ENCODE measurements at regions not wholly inside any gene's neighbourhood (a gene's known extent, or its start where the extent isn't known, plus 50 kb on each side); places are given as distances from the start of the nearest gene placed in this dataset.

GRCh38 chr13:65917731-65918130, 1312.4 kb downstream of the PCDH9 start:
- no peak for DNase-seq
- Histone ChIP-seq H3K27me3 (replicated peaks; ENCODE audit: control insufficient read depth, insufficient read depth, low read length, poor library complexity, severe bottlenecking) (no peaks in the 10 kb centered on the region), H3K9me3 (ENCODE audit: control insufficient read depth, low read length) (no peaks in the 10 kb centered on the region), H3K4me3 (ENCODE audit: insufficient read depth, low read depth, low read length, poor library complexity, severe bottlenecking) (no peak overlapping the region), H3K36me3 (ENCODE audit: control insufficient read depth, insufficient read depth, low read length) (no peaks in the 10 kb centered on the region), H3K27ac (ENCODE audit: insufficient read depth, low read length, poor library complexity, severe bottlenecking) (no peak overlapping the region), H3K4me1 (ENCODE audit: control insufficient read depth, insufficient read depth, low read length, poor library complexity, severe bottlenecking) (no peaks in the 10 kb centered on the region)

- no peak overlapping the region for H3K27ac ChIP-seq (ENCODE audit: insufficient read depth, low read length, poor library complexity, severe bottlenecking)
Measured at GRCh38 chr13:65915195-65915594, 1314.9 kb downstream of the PCDH9 start.

GRCh38 chr13:65914716-65915115, 1315.4 kb downstream of the PCDH9 start:
- no peak overlapping the region for H3K27ac ChIP-seq (ENCODE audit: insufficient read depth, low read length, poor library complexity, severe bottlenecking)
- H3K4me1 ChIP-seq (ENCODE audit: control insufficient read depth, insufficient read depth, low read length, poor library complexity, severe bottlenecking): no peaks in the 10 kb centered on the region
- H3K36me3 ChIP-seq (ENCODE audit: control insufficient read depth, insufficient read depth, low read length): no peaks in the 10 kb centered on the region
- no peak overlapping the region for H3K4me3 ChIP-seq (ENCODE audit: insufficient read depth, low read depth, low read length, poor library complexity, severe bottlenecking)
- DNase-seq: no peak
- no peaks in the 10 kb centered on the region for H3K27me3 ChIP-seq (replicated peaks; ENCODE audit: control insufficient read depth, insufficient read depth, low read length, poor library complexity, severe bottlenecking)
- H3K9me3 ChIP-seq (ENCODE audit: control insufficient read depth, low read length): no peaks in the 10 kb centered on the region

More at GRCh38 chr13:65915195-65915594, 1314.9 kb downstream of the PCDH9 start:
- DNase-seq: no peak
- H3K4me1 ChIP-seq (ENCODE audit: control insufficient read depth, insufficient read depth, low read length, poor library complexity, severe bottlenecking): no peaks in the 10 kb centered on the region
- no peak overlapping the region for H3K4me3 ChIP-seq (ENCODE audit: insufficient read depth, low read depth, low read length, poor library complexity, severe bottlenecking)
- H3K9me3 ChIP-seq (ENCODE audit: control insufficient read depth, low read length): no peaks in the 10 kb centered on the region
- H3K36me3 ChIP-seq (ENCODE audit: control insufficient read depth, insufficient read depth, low read length): no peaks in the 10 kb centered on the region
- H3K27me3 ChIP-seq (replicated peaks; ENCODE audit: control insufficient read depth, insufficient read depth, low read length, poor library complexity, severe bottlenecking): no peaks in the 10 kb centered on the region

- DNase-seq: no peak
- Histone ChIP-seq H3K9me3 (ENCODE audit: control insufficient read depth, low read length) (no peaks in the 10 kb centered on the region), H3K27ac (ENCODE audit: insufficient read depth, low read length, poor library complexity, severe bottlenecking) (no peak overlapping the region), H3K36me3 (ENCODE audit: control insufficient read depth, insufficient read depth, low read length) (no peaks in the 10 kb centered on the region), H3K4me1 (ENCODE audit: control insufficient read depth, insufficient read depth, low read length, poor library complexity, severe bottlenecking) (no peaks in the 10 kb centered on the region), H3K4me3 (ENCODE audit: insufficient read depth, low read depth, low read length, poor library complexity, severe bottlenecking) (no peak overlapping the region), H3K27me3 (replicated peaks; ENCODE audit: control insufficient read depth, insufficient read depth, low read length, poor library complexity, severe bottlenecking) (no peaks in the 10 kb centered on the region)
Measured at GRCh38 chr13:65913173-65913572, 1317.0 kb downstream of the PCDH9 start.

- Histone ChIP-seq H3K36me3 (ENCODE audit: control insufficient read depth, insufficient read depth, low read length) (no peaks in the 10 kb centered on the region), H3K27me3 (replicated peaks; ENCODE audit: control insufficient read depth, insufficient read depth, low read length, poor library complexity, severe bottlenecking) (no peaks in the 10 kb centered on the region), H3K4me1 (ENCODE audit: control insufficient read depth, insufficient read depth, low read length, poor library complexity, severe bottlenecking) (no peaks in the 10 kb centered on the region), H3K4me3 (ENCODE audit: insufficient read depth, low read depth, low read length, poor library complexity, severe bottlenecking) (no peak overlapping the region), H3K27ac (ENCODE audit: insufficient read depth, low read length, poor library complexity, severe bottlenecking) (no peak overlapping the region), H3K9me3 (ENCODE audit: control insufficient read depth, low read length) (no peaks in the 10 kb centered on the region)
- DNase-seq: no peak
Measured at GRCh38 chr13:65912516-65912915, 1317.6 kb downstream of the PCDH9 start.

- no peak for DNase-seq
- Histone ChIP-seq H3K9me3 (ENCODE audit: control insufficient read depth, low read length) (no peaks in the 10 kb centered on the region), H3K27ac (ENCODE audit: insufficient read depth, low read length, poor library complexity, severe bottlenecking) (no peak overlapping the region), H3K4me1 (ENCODE audit: control insufficient read depth, insufficient read depth, low read length, poor library complexity, severe bottlenecking) (no peaks in the 10 kb centered on the region), H3K4me3 (ENCODE audit: insufficient read depth, low read depth, low read length, poor library complexity, severe bottlenecking) (no peak overlapping the region), H3K27me3 (replicated peaks; ENCODE audit: control insufficient read depth, insufficient read depth, low read length, poor library complexity, severe bottlenecking) (no peaks in the 10 kb centered on the region), H3K36me3 (ENCODE audit: control insufficient read depth, insufficient read depth, low read length) (no peaks in the 10 kb centered on the region)
Measured at GRCh38 chr13:65911546-65912193, 1318.5 kb downstream of the PCDH9 start.

- Histone ChIP-seq H3K9me3 (ENCODE audit: control insufficient read depth, low read length) (no peaks in the 10 kb centered on the region), H3K27ac (ENCODE audit: insufficient read depth, low read length, poor library complexity, severe bottlenecking) (no peak overlapping the region), H3K36me3 (ENCODE audit: control insufficient read depth, insufficient read depth, low read length) (no peaks in the 10 kb centered on the region), H3K4me3 (ENCODE audit: insufficient read depth, low read depth, low read length, poor library complexity, severe bottlenecking) (no peak overlapping the region), H3K27me3 (replicated peaks; ENCODE audit: control insufficient read depth, insufficient read depth, low read length, poor library complexity, severe bottlenecking) (no peaks in the 10 kb centered on the region), H3K4me1 (ENCODE audit: control insufficient read depth, insufficient read depth, low read length, poor library complexity, severe bottlenecking) (no peaks in the 10 kb centered on the region)
- DNase-seq: no peak
Measured at GRCh38 chr13:65909501-65909900, 1320.6 kb downstream of the PCDH9 start.

- Histone ChIP-seq H3K4me1 (ENCODE audit: control insufficient read depth, insufficient read depth, low read length, poor library complexity, severe bottlenecking) (no peaks in the 10 kb centered on the region), H3K27me3 (replicated peaks; ENCODE audit: control insufficient read depth, insufficient read depth, low read length, poor library complexity, severe bottlenecking) (no peaks in the 10 kb centered on the region), H3K27ac (ENCODE audit: insufficient read depth, low read length, poor library complexity, severe bottlenecking) (no peak overlapping the region), H3K9me3 (ENCODE audit: control insufficient read depth, low read length) (no peaks in the 10 kb centered on the region), H3K4me3 (ENCODE audit: insufficient read depth, low read depth, low read length, poor library complexity, severe bottlenecking) (no peak overlapping the region), H3K36me3 (ENCODE audit: control insufficient read depth, insufficient read depth, low read length) (no peaks in the 10 kb centered on the region)
- DNase-seq: no peak
Measured at GRCh38 chr13:65907666-65908525, 1322.2 kb downstream of the PCDH9 start.

- Histone ChIP-seq H3K36me3 (ENCODE audit: control insufficient read depth, insufficient read depth, low read length) (no peaks in the 10 kb centered on the region), H3K27ac (ENCODE audit: insufficient read depth, low read length, poor library complexity, severe bottlenecking) (no peak overlapping the region), H3K27me3 (replicated peaks; ENCODE audit: control insufficient read depth, insufficient read depth, low read length, poor library complexity, severe bottlenecking) (no peaks in the 10 kb centered on the region), H3K4me3 (ENCODE audit: insufficient read depth, low read depth, low read length, poor library complexity, severe bottlenecking) (no peak overlapping the region), H3K9me3 (ENCODE audit: control insufficient read depth, low read length) (no peaks in the 10 kb centered on the region), H3K4me1 (ENCODE audit: control insufficient read depth, insufficient read depth, low read length, poor library complexity, severe bottlenecking) (no peaks in the 10 kb centered on the region)
- DNase-seq: no peak
Measured at GRCh38 chr13:65901723-65902122, 1328.4 kb downstream of the PCDH9 start.

- no peak for DNase-seq
- Histone ChIP-seq H3K36me3 (ENCODE audit: control insufficient read depth, insufficient read depth, low read length) (no peaks in the 10 kb centered on the region), H3K9me3 (ENCODE audit: control insufficient read depth, low read length) (no peaks in the 10 kb centered on the region), H3K27me3 (replicated peaks; ENCODE audit: control insufficient read depth, insufficient read depth, low read length, poor library complexity, severe bottlenecking) (no peaks in the 10 kb centered on the region), H3K27ac (ENCODE audit: insufficient read depth, low read length, poor library complexity, severe bottlenecking) (no peak overlapping the region), H3K4me1 (ENCODE audit: control insufficient read depth, insufficient read depth, low read length, poor library complexity, severe bottlenecking) (no peaks in the 10 kb centered on the region), H3K4me3 (ENCODE audit: insufficient read depth, low read depth, low read length, poor library complexity, severe bottlenecking) (no peak overlapping the region)
Measured at GRCh38 chr13:65894049-65894448, 1336.1 kb downstream of the PCDH9 start.

Measured in effector memory CD4-positive, alpha-beta T cell (primary cell).